SK-N-SH treated with all-trans-retinoic acid at 6 μM for 48 hours (cell line): ENCODE measurements at regions not wholly inside any gene's neighbourhood (a gene's known extent, or its start where the extent isn't known, plus 50 kb on each side); places are given as distances from the start of the nearest gene placed in this dataset.

ENCODE experiments used
- ATAC-seq: fragments of 200-7000 bp; cut with Tn5 transposase; 3 replicates; pipeline ENCODE4 v1.9.1; 2020; ENCODE audit warnings: mild to moderate bottlenecking, moderate library complexity
- ARNTL ChIP-seq: fragments of 450-650 bp; formaldehyde crosslinking; IDR thresholded peaks from 2 replicates; pipeline ENCODE4 v1.5.0; 2020; ENCODE audit warnings: low read depth, mild to moderate bottlenecking, moderate library complexity, borderline replicate concordance
- BACH2 ChIP-seq: fragments of 250-450 bp; sonication (Bioruptor Pico); IDR thresholded peaks from 2 replicates; pipeline ENCODE4 v1.9.0; 2021; ENCODE audit warnings: mild to moderate bottlenecking, borderline replicate concordance
- CSDC2 ChIP-seq: fragments of 250-450 bp; sonication (Bioruptor Pico); IDR thresholded peaks from 2 replicates; pipeline ENCODE4 v1.5.0; 2020; ENCODE audit warnings: mild to moderate bottlenecking, moderate library complexity
- ESRRG ChIP-seq: fragments of 250-450 bp; sonication (Bioruptor Pico); IDR thresholded peaks from 2 replicates; pipeline ENCODE4 v1.6.1; 2021; ENCODE audit warnings: mild to moderate bottlenecking
- GLIS3 ChIP-seq: fragments of 250-450 bp; sonication (Bioruptor Pico); IDR thresholded peaks from 2 replicates; pipeline ENCODE4 v1.5.0; 2020; ENCODE audit warnings: mild to moderate bottlenecking, moderate library complexity
- ISL1 ChIP-seq: fragments of 250-450 bp; sonication (Bioruptor Pico); IDR thresholded peaks from 2 replicates; pipeline ENCODE4 v2.1.2; 2022; ENCODE audit warnings: mild to moderate bottlenecking, moderate library complexity
- OSR1 ChIP-seq: fragments of 250-450 bp; sonication (Bioruptor Pico); IDR thresholded peaks from 2 replicates; pipeline ENCODE4 v1.8.0; 2022; ENCODE audit warnings: moderate library complexity, mild to moderate bottlenecking, inconsistent platforms
- PPARA ChIP-seq: fragments of 250-450 bp; sonication (Bioruptor Pico); IDR thresholded peaks from 2 replicates; pipeline ENCODE4 v1.5.0; 2020; ENCODE audit warnings: mild to moderate bottlenecking, borderline replicate concordance
- RARB ChIP-seq: fragments of 250-450 bp; sonication (Bioruptor Pico); IDR thresholded peaks from 2 replicates; pipeline ENCODE4 v1.8.0; 2021; ENCODE audit warnings: mild to moderate bottlenecking, moderate library complexity
- SNAI2 ChIP-seq: fragments of 250-450 bp; sonication (Bioruptor Pico); IDR thresholded peaks from 2 replicates; pipeline ENCODE4 v1.5.0; 2020; ENCODE audit warnings: mild to moderate bottlenecking, moderate library complexity
- TCF4 ChIP-seq: fragments of 250-450 bp; sonication (Bioruptor Pico); IDR thresholded peaks from 2 replicates; pipeline ENCODE4 v1.8.0; 2021; ENCODE audit warnings: mild to moderate bottlenecking, moderate library complexity, borderline replicate concordance
- TOX ChIP-seq: fragments of 250-450 bp; sonication (Bioruptor Pico); IDR thresholded peaks from 2 replicates; pipeline ENCODE4 v1.8.0; 2021; ENCODE audit warnings: mild to moderate bottlenecking, moderate library complexity, borderline replicate concordance
- ZC3H10 ChIP-seq: fragments of 250-450 bp; sonication (Bioruptor Pico); IDR thresholded peaks from 2 replicates; pipeline ENCODE4 v1.5.1; 2021; ENCODE audit warnings: mild to moderate bottlenecking, moderate library complexity
- ZFP3 ChIP-seq: fragments of 250-450 bp; sonication (Bioruptor Pico); IDR thresholded peaks from 2 replicates; pipeline ENCODE4 v1.5.0; 2020; ENCODE audit warnings: mild to moderate bottlenecking, moderate library complexity
- ZFP30 ChIP-seq: fragments of 450-650 bp; formaldehyde crosslinking; IDR thresholded peaks from 2 replicates; pipeline ENCODE4 v1.5.0; 2022; ENCODE audit warnings: mild to moderate bottlenecking, moderate library complexity
- ZNF565 ChIP-seq: fragments of 450-650 bp; formaldehyde crosslinking; conservative IDR thresholded peaks from 2 replicates; pipeline ENCODE4 v1.5.0; 2020; ENCODE audit warnings: low read depth, mild to moderate bottlenecking, moderate library complexity
- ZNF70 ChIP-seq: fragments of 450-650 bp; formaldehyde crosslinking; IDR thresholded peaks from 2 replicates; pipeline ENCODE4 v1.5.0; 2020; ENCODE audit warnings: mild to moderate bottlenecking, moderate library complexity
- TF ChIP-seq, protein P1 (sequence below): fragments of 250-450 bp; sonication (Bioruptor Pico); IDR thresholded peaks from 2 replicates; pipeline ENCODE4 v1.8.0; 2020; ENCODE audit warnings: mild to moderate bottlenecking, moderate library complexity, borderline replicate concordance
- TF ChIP-seq, protein P2 (sequence below): fragments of 250-450 bp; sonication (Bioruptor Pico); IDR thresholded peaks from 2 replicates; pipeline ENCODE4 v1.5.1; 2020; ENCODE audit warnings: low read depth, mild to moderate bottlenecking, moderate library complexity
- TF ChIP-seq, protein P3 (sequence below): fragments of 250-450 bp; sonication (Bioruptor Pico); IDR thresholded peaks from 2 replicates; pipeline ENCODE4 v1.8.0; 2021; ENCODE audit warnings: low read depth, mild to moderate bottlenecking, moderate library complexity, borderline replicate concordance
- TF ChIP-seq, protein P4 (sequence below): fragments of 250-450 bp; sonication (Bioruptor Pico); IDR thresholded peaks from 2 replicates; pipeline ENCODE4 v1.5.1; 2021; ENCODE audit warnings: mild to moderate bottlenecking, moderate library complexity
- TF ChIP-seq, protein P5 (sequence below): fragments of 250-450 bp; sonication (Bioruptor Pico); IDR thresholded peaks from 2 replicates; pipeline ENCODE4 v1.5.0; 2020; ENCODE audit warnings: mild to moderate bottlenecking, moderate library complexity

DNA sequence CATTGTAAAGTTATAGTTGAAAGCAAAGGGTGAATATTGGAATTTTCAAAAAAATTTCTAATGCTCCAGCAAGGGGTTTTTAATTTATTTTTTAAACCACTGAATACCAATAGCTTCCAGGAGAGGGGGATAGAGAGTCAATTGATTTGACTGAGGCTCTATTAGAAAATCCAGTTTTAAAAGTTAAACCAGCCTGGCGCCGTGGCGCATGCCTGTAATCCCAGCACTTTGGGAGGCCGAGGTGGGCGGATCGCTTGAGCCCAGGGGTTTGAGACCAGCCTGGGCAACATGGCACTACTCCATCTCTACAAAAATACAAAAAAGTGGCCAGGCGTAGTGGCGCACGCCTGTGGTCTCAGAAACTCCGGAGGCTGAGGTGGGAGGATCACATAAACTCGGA lies 150.1 kb downstream of the SLC38A4 start:
- TF ChIP-seq OSR1 (CRISPR knock-in tag) = no peak
- no peak for TF ChIP-seq ZC3H10 (CRISPR knock-in tag)
- no peak for TF ChIP-seq CSDC2 (CRISPR knock-in tag)
- TF ChIP-seq PPARA = no peak
- TF ChIP-seq, protein P1, sequence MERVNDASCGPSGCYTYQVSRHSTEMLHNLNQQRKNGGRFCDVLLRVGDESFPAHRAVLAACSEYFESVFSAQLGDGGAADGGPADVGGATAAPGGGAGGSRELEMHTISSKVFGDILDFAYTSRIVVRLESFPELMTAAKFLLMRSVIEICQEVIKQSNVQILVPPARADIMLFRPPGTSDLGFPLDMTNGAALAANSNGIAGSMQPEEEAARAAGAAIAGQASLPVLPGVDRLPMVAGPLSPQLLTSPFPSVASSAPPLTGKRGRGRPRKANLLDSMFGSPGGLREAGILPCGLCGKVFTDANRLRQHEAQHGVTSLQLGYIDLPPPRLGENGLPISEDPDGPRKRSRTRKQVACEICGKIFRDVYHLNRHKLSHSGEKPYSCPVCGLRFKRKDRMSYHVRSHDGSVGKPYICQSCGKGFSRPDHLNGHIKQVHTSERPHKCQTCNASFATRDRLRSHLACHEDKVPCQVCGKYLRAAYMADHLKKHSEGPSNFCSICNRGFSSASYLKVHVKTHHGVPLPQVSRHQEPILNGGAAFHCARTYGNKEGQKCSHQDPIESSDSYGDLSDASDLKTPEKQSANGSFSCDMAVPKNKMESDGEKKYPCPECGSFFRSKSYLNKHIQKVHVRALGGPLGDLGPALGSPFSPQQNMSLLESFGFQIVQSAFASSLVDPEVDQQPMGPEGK = no peak
- TF ChIP-seq ZFP30 (CRISPR knock-in tag) = no peak
- TF ChIP-seq SNAI2 (CRISPR knock-in tag) = no peak
- no peak for TF ChIP-seq ZFP3 (CRISPR knock-in tag)
- no peak for TF ChIP-seq ISL1 (CRISPR knock-in tag)
- TF ChIP-seq BACH2 (CRISPR knock-in tag) = no peak
- TF ChIP-seq, protein P2, sequence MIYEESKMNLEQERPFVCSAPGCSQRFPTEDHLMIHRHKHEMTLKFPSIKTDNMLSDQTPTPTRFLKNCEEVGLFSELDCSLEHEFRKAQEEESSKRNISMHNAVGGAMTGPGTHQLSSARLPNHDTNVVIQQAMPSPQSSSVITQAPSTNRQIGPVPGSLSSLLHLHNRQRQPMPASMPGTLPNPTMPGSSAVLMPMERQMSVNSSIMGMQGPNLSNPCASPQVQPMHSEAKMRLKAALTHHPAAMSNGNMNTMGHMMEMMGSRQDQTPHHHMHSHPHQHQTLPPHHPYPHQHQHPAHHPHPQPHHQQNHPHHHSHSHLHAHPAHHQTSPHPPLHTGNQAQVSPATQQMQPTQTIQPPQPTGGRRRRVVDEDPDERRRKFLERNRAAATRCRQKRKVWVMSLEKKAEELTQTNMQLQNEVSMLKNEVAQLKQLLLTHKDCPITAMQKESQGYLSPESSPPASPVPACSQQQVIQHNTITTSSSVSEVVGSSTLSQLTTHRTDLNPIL (CRISPR knock-in tag) = no peak
- TF ChIP-seq, all 23 proteins: peak for 0
- ATAC-seq = peak; percentile 64

DNA sequence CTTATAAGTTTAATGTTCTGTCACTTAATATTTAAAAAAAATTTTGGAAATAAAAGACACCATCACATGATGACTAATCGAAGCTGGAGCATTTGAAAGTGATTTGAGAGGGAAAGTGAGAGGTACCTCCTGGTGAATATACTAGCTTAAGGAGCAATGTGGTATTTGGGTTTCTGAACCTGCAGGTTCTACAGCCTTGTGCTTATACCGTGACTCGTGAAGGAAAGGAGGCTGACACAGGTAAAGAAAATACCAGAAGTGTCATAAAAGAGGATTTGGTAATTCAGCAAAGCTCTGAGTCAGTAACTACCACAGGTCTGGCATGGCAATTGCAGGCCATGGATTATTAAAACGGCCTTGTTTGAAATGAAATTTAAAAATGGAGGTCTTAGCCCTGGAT lies 151.0 kb downstream of the SLC38A4 start:
- ATAC-seq = no peak
- TF ChIP-seq, protein P2 (CRISPR knock-in tag) = no peak
- TF ChIP-seq ZNF70 (no peak), ZFP30 (CRISPR knock-in tag) (no peak), TCF4 (CRISPR knock-in tag) (no peak), OSR1 (CRISPR knock-in tag) (no peak), ZFP3 (CRISPR knock-in tag) (no peak), ESRRG (CRISPR knock-in tag) (no peak), TOX (CRISPR knock-in tag) (no peak), CSDC2 (CRISPR knock-in tag) (no peak), ISL1 (CRISPR knock-in tag) (no peak), BACH2 (CRISPR knock-in tag) (no peak), ZC3H10 (CRISPR knock-in tag) (no peak)
- TF ChIP-seq, protein P3, sequence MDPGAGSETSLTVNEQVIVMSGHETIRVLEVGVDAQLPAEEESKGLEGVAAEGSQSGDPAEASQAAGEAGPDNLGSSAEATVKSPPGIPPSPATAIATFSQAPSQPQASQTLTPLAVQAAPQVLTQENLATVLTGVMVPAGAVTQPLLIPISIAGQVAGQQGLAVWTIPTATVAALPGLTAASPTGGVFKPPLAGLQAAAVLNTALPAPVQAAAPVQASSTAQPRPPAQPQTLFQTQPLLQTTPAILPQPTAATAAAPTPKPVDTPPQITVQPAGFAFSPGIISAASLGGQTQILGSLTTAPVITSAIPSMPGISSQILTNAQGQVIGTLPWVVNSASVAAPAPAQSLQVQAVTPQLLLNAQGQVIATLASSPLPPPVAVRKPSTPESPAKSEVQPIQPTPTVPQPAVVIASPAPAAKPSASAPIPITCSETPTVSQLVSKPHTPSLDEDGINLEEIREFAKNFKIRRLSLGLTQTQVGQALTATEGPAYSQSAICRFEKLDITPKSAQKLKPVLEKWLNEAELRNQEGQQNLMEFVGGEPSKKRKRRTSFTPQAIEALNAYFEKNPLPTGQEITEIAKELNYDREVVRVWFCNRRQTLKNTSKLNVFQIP (CRISPR knock-in tag) = no peak
- TF ChIP-seq, all 23 proteins: peak for 0

DNA sequence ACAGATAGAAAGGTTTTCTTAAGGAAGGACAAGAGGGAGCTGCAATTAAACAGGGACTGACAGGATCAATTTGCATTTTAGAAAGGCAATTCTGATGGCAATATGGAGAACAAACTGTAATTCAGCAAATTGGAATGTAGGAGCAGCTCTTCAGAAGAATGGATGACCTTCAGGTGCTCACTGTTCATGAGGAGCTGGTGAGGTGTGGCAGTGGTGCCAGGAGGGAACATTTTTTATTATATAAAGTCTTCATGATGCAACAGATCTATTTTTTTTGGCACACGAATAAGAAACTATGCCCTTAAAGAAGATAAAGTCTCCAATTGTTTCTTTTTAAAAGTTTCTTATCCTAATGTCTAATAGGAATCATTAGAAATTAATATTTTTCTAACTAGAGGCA lies 151.7 kb downstream of the SLC38A4 start:
- TF ChIP-seq ZC3H10 (CRISPR knock-in tag) = no peak
- TF ChIP-seq ZFP30 (CRISPR knock-in tag) = no peak
- TF ChIP-seq ARNTL (CRISPR knock-in tag) = no peak
- TF ChIP-seq, protein P4, sequence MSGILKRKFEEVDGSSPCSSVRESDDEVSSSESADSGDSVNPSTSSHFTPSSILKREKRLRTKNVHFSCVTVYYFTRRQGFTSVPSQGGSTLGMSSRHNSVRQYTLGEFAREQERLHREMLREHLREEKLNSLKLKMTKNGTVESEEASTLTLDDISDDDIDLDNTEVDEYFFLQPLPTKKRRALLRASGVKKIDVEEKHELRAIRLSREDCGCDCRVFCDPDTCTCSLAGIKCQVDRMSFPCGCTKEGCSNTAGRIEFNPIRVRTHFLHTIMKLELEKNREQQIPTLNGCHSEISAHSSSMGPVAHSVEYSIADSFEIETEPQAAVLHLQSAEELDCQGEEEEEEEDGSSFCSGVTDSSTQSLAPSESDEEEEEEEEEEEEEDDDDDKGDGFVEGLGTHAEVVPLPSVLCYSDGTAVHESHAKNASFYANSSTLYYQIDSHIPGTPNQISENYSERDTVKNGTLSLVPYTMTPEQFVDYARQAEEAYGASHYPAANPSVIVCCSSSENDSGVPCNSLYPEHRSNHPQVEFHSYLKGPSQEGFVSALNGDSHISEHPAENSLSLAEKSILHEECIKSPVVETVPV (CRISPR knock-in tag) = no peak
- TF ChIP-seq, protein P5, sequence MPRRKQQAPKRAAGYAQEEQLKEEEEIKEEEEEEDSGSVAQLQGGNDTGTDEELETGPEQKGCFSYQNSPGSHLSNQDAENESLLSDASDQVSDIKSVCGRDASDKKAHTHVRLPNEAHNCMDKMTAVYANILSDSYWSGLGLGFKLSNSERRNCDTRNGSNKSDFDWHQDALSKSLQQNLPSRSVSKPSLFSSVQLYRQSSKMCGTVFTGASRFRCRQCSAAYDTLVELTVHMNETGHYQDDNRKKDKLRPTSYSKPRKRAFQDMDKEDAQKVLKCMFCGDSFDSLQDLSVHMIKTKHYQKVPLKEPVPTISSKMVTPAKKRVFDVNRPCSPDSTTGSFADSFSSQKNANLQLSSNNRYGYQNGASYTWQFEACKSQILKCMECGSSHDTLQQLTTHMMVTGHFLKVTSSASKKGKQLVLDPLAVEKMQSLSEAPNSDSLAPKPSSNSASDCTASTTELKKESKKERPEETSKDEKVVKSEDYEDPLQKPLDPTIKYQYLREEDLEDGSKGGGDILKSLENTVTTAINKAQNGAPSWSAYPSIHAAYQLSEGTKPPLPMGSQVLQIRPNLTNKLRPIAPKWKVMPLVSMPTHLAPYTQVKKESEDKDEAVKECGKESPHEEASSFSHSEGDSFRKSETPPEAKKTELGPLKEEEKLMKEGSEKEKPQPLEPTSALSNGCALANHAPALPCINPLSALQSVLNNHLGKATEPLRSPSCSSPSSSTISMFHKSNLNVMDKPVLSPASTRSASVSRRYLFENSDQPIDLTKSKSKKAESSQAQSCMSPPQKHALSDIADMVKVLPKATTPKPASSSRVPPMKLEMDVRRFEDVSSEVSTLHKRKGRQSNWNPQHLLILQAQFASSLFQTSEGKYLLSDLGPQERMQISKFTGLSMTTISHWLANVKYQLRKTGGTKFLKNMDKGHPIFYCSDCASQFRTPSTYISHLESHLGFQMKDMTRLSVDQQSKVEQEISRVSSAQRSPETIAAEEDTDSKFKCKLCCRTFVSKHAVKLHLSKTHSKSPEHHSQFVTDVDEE (CRISPR knock-in tag) = no peak
- no peak for TF ChIP-seq ESRRG (CRISPR knock-in tag)
- no peak for TF ChIP-seq TCF4 (CRISPR knock-in tag)
- no peak for TF ChIP-seq GLIS3 (CRISPR knock-in tag)
- TF ChIP-seq ZNF565 (CRISPR knock-in tag) = no peak
- no peak for TF ChIP-seq RARB (CRISPR knock-in tag)
- TF ChIP-seq OSR1 (CRISPR knock-in tag) = no peak
- ATAC-seq = no peak
